K562 (cell line): ENCODE measurements at regions not wholly inside any gene's neighbourhood (a gene's known extent, or its start where the extent isn't known, plus 50 kb on each side); places are given as distances from the start of the nearest gene placed in this dataset.

Source experiments
- ATAC-seq: fragments of 200-7000 bp; cut with Tn5 transposase; 3 replicates; pipeline ENCODE4 v1.9.1; 2020; ENCODE audit warnings: moderate library complexity
- BruUV-seq: library from RNA; stranded (reverse); fragments of 400-500 nt; replicated peaks from 2 replicates; lab custom pipeline; 2021; lab: Mats Ljungman, UMichigan
- CTCF ChIA-PET: fragments of 300-600 bp; formaldehyde crosslinking; extraction: SDS; loops from one replicate; lab custom pipeline; 2021; ENCODE audit warnings: low intra/inter-chr PET ratio; lab: Yijun Ruan, JAX
- POLR2A ChIA-PET: fragments of 300-600, 350-650 bp; sonication (Branson Sonifier 250); formaldehyde crosslinking; extraction: SDS; loops from one replicate; lab custom pipeline; 2021; ENCODE audit warnings: antibody characterized with exemption, inconsistent platforms; lab: Yijun Ruan, JAX
- DNase-seq, 4 experiments: peaks; one replicate each; pipeline versions ENCODE4 v3.0.0 to v3.0.0-alpha.2; 2011 to 2018; ENCODE audit warnings: low spot score in 3 of 4, mixed read lengths in 3 of 4; ENCODE audit errors: extremely low read depth in 1 of 4
- FAIRE-seq: peaks from 2 replicates; lab custom pipeline; 2011; peaks lifted over from hg19 to GRCh38; lab: Jason Lieb, UNC
- H2AFZ ChIP-seq: 2 replicates; pipeline ENCODE4 v1.6.0; 2011; ENCODE audit warnings: low read depth, low read length, control low read depth, inconsistent platforms
- H3K27ac ChIP-seq: fragments of 200-600 bp; 3 replicates; pipeline ENCODE4 v1.8.0; 2011; ENCODE audit warnings: low read depth, mild to moderate bottlenecking, control low read depth, inconsistent platforms, low read length, moderate library complexity, mixed read lengths; ENCODE audit errors: extremely low read depth
- H3K27me3 ChIP-seq, 2 experiments: fragments of 300-600 bp in 1 of 2; 2 replicates in 1 of 2; 3 replicates in 1 of 2; pipeline versions ENCODE4 v1.6.0 to v1.8.0; 2011; ENCODE audit warnings: inconsistent platforms in 2 of 2, low read length in 2 of 2, mild to moderate bottlenecking in 1 of 2, mixed read lengths in 1 of 2, moderate library complexity in 1 of 2; ENCODE audit not compliant: control insufficient read depth in 2 of 2, insufficient read depth in 2 of 2
- H3K36me3 ChIP-seq: fragments of 300-600 bp; 3 replicates; pipeline ENCODE4 v1.8.0; 2011; ENCODE audit warnings: mild to moderate bottlenecking, low read length, inconsistent platforms; ENCODE audit not compliant: control insufficient read depth, insufficient read depth
- H3K4me1 ChIP-seq, 2 experiments: fragments of 200-600 bp in 1 of 2; replicated peaks in 1 of 2; 2 replicates in 1 of 2; 3 replicates in 1 of 2; pipeline versions ENCODE4 v1.5.1 to v1.8.0; 2011; ENCODE audit warnings: inconsistent platforms in 2 of 2, low read length in 2 of 2, mild to moderate bottlenecking in 1 of 2, mixed read lengths in 1 of 2, moderate library complexity in 1 of 2; ENCODE audit not compliant: control insufficient read depth in 2 of 2, insufficient read depth in 2 of 2
- H3K4me2 ChIP-seq: 2 replicates; pipeline ENCODE4 v1.6.1; 2011; ENCODE audit warnings: low read length, control low read depth, inconsistent platforms, mixed read lengths; ENCODE audit not compliant: insufficient read depth
- H3K4me3 ChIP-seq: fragments of 200-600 bp; sonication (generic), shearing (Covaris generic); 2 replicates; pipeline ENCODE4 v1.5.1; 2016; ENCODE audit warnings: control low read depth, inconsistent platforms
- H3K79me2 ChIP-seq: fragments of 200-600 bp; 3 replicates; pipeline ENCODE4 v1.8.0; 2011; ENCODE audit warnings: low read length, inconsistent platforms; ENCODE audit not compliant: control insufficient read depth, insufficient read depth
- H3K9ac ChIP-seq, 2 experiments: 2 replicates each; pipeline versions ENCODE4 v1.6.0 to v1.6.1; 2011; ENCODE audit warnings: low read depth in 2 of 2, low read length in 2 of 2, control low read depth in 1 of 2, inconsistent platforms in 1 of 2, mild to moderate bottlenecking in 1 of 2, mixed read lengths in 1 of 2; ENCODE audit not compliant: insufficient read depth in 1 of 2
- H3K9me1 ChIP-seq: one replicate; pipeline ENCODE4 v1.6.0; 2011; ENCODE audit warnings: inconsistent platforms, mild to moderate bottlenecking, low read length, moderate library complexity; ENCODE audit not compliant: control insufficient read depth, insufficient read depth
- H3K9me3 ChIP-seq: replicated peaks from 2 replicates; pipeline ENCODE4 v1.5.1; 2011; ENCODE audit warnings: low read depth, low read length, inconsistent platforms; ENCODE audit not compliant: control insufficient read depth, insufficient read depth
- H4K20me1 ChIP-seq: replicated peaks from 2 replicates; pipeline ENCODE4 v1.6.1; 2011; ENCODE audit warnings: low read length, inconsistent platforms, mixed read lengths; ENCODE audit not compliant: control insufficient read depth, insufficient read depth
- CXXC5 ChIP-seq: fragments of 250-450 bp; sonication (Bioruptor Pico); IDR thresholded peaks from 2 replicates; pipeline ENCODE4 v1.8.0; 2022; ENCODE audit warnings: inconsistent platforms, mild to moderate bottlenecking, moderate library complexity
- HNRNPL ChIP-seq: fragments of 200-400 bp; formaldehyde crosslinking; IDR thresholded peaks from 2 replicates; pipeline ENCODE4 v1.6.1; 2017; ENCODE audit warnings: low read depth, mild to moderate bottlenecking, low read length
- NR2F6 ChIP-seq: fragments of 450-650 bp; formaldehyde crosslinking; IDR thresholded peaks from 2 replicates; pipeline ENCODE4 v1.4.0; 2020; ENCODE audit warnings: mild to moderate bottlenecking
- PHB2 ChIP-seq: fragments of 450-650 bp; IDR thresholded peaks from 2 replicates; pipeline ENCODE4 v1.6.1; 2017; ENCODE audit warnings: low read depth
- SLC30A9 ChIP-seq: fragments of 250-450 bp; sonication (Bioruptor Pico); IDR thresholded peaks from 2 replicates; pipeline ENCODE4 v1.8.0; 2022; ENCODE audit warnings: mild to moderate bottlenecking, moderate library complexity
- THRA ChIP-seq: fragments of 450-650 bp; IDR thresholded peaks from 2 replicates; pipeline ENCODE4 v1.6.1; 2017; ENCODE audit warnings: mild to moderate bottlenecking, moderate library complexity
- ZZZ3 ChIP-seq: fragments of 450-650 bp; IDR thresholded peaks from 2 replicates; pipeline ENCODE4 v1.6.1; 2016; ENCODE audit warnings: antibody characterized with exemption, mild to moderate bottlenecking, moderate library complexity
- WGBS: fragments of 100-300 bp; shearing (Covaris generic); methylation state at CpG from one replicate; pipeline ENCODE4 v1.1.6; 2016; ENCODE audit warnings: low coverage, mixed read lengths; ENCODE audit not compliant: insufficient coverage; ENCODE audit errors: missing lambda C conversion rate; 5-methylcytosine and 5-hydroxymethylcytosine counted together
- in situ Hi-C: fragments of 300-500 bp; cut with MboI; formaldehyde crosslinking; loops from 4 replicates; pipeline ENCODE4 v1.15.0; 2018; ENCODE audit warnings: inconsistent platforms, mixed read lengths
- intact Hi-C: fragments of 100-400 bp; cut with micrococcal nuclease; formaldehyde crosslinking; loops from 2 replicates; pipeline ENCODE4 v1.14.2; 2022

GRCh38 chr4:32645653-32646052 lies 1925.5 kb downstream of the PCDH7 start:
- CTCF ChIA-PET, result no interaction called here
- intact Hi-C loops (no loop called here), in situ Hi-C loops (no loop called here)
- DNase-seq (no peak), FAIRE-seq (no peak), ATAC-seq (no peak)
- Histone ChIP-seq H3K27me3 (no peaks in the 10 kb centered on the region), H3K9me3 (no peaks in the 10 kb centered on the region), H3K4me1 (no peaks in the 10 kb centered on the region), H4K20me1 (no peaks in the 10 kb centered on the region), H3K4me2 (no peak overlapping the region), H3K9me1 (no peaks in the 10 kb centered on the region), H3K9ac (no peak overlapping the region), H3K79me2 (no peaks in the 10 kb centered on the region), H3K27ac (no peak overlapping the region), H2AFZ (no peak overlapping the region), H3K36me3 (no peaks in the 10 kb centered on the region), H3K4me3 (no peak overlapping the region)
- BruUV-seq, result no TSS peak
- TF ChIP-seq ZZZ3 (no peak), PHB2 (no peak), CXXC5 (CRISPR knock-in tag) (no peak), NR2F6 (no peak), HNRNPL (no peak), SLC30A9 (CRISPR knock-in tag) (no peak), THRA (no peak)
- WGBS, result 5% methylated on average over 6 of the region's 6 CpGs
- POLR2A ChIA-PET, result no interaction called here
